GM21360 (cell line): ENCODE measurements at regions not wholly inside any gene's neighbourhood (a gene's known extent, or its start where the extent isn't known, plus 50 kb on each side); places are given as distances from the start of the nearest gene placed in this dataset.
"Not testable (repeated sequence)": the region's sequence is repeated elsewhere in the genome, so short reads cannot be mapped to it uniquely, and the experiment has no call there.

Experiments
- ATAC-seq: cut with Tn5 transposase; IDR thresholded peaks from one replicate; pipeline ENCODE4 v1.9.1; 2021; ENCODE audit warnings: mild to moderate bottlenecking, moderate library complexity; ENCODE audit not compliant: unreplicated experiment

- no peak for ATAC-seq
Measured at GRCh38 chr11:91527380-91528030, 697.1 kb upstream of the FAT3 start.

DNA sequence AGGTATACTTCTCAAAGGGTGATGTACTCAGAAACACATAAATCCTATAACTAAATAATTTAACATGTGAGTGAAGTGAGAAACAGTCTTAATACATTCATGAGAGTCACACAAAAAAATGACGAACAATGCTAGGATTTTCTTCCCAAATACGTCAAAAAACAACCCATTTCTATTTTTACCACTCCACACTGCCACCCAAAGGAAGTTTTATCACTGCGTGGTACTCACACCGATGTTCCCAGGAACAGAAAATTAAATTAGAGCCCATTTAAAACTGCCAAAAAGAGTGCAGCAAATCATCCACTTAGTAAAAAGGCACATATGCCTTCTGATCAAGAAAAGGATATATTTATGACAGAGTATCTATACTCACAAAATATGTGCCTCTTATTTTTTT, 710.9 kb upstream of the FAT3 start:
- ATAC-seq, result no peak

GRCh38 chr11:91497847-91498246, 726.8 kb upstream of the FAT3 start:
- no peak for ATAC-seq

GRCh38 chr11:91495837-91496236, 728.8 kb upstream of the FAT3 start:
- no peak for ATAC-seq

- ATAC-seq, result no peak
Measured at GRCh38 chr11:91489989-91490388, 734.6 kb upstream of the FAT3 start.

DNA sequence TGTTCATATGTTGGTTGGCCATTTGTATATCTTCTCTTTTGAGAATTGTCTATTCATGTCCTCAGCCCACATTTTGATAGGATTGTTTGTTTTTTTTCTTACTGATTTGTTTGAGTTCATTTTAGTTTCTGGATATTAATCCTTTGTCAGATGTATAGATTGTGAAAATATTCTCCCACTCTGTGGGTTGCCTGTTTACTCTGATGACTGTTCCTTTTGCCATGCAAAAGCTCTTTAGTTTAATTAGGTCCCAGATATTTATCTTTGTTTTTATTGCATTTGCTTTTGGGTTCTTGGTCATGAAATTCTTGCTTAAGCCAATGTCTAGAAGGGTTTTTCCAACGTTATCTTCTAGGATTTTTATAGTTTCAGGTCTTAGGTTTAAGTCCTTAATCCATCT, 740.7 kb upstream of the FAT3 start:
- not testable (repeated sequence) for ATAC-seq

- ATAC-seq, result not testable (repeated sequence)
Measured at GRCh38 chr11:91481875-91482274, 742.7 kb upstream of the FAT3 start.

GRCh38 chr11:91470656-91471055, 754.0 kb upstream of the FAT3 start:
- ATAC-seq, result no peak

DNA sequence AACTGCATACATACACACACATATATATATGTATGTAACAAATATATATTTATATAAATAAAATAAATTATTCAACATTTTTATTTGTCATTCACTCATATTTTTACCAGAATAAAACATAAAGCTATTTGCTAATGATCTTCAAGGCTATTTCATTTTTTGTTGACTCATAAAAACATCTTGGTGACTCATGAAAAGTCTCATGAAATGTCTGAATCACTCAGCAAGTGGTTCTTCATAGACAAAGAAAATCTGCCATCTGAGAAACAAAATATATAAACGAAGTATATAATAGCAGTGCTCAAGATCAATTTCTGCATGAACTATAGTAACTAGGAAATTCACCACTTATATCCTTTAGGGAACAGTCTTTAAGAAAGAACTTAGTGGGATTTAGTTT, 764.8 kb upstream of the FAT3 start:
- ATAC-seq, result no peak

- ATAC-seq, result no peak
Measured at GRCh38 chr11:91446267-91446666, 778.4 kb upstream of the FAT3 start.

DNA sequence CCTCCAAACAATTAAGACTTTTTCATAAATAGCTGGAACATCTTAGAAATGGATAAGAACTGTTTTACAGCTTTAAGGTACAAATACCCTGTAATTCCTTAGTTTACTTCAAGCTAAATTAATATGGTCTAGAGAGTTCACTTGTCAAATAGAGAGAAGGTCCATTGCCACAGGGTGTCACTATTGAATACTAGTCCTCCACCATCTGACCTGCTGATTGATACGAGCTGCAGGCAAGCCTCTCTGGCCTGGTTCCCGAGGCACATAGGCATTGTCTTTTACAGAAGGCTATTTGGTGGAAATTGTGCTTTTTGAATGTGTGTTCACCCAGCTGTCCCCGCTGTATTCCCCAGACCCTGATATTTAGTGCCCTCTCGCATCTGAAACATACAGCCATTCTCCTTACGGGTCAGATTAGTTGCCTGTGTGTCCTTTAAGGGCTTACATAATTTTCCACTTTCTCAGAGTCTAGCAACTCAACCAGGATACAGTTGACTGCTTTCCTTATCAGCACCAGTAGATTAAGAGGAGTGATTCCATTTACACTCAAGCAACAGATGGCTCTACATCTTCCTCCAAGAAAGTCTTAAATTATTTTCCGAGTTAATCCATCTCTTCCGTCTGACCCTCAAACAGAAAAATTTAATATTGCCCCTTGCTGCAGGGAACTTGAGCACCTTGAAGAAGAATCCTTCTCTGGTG, 788.8 kb upstream of the FAT3 start:
- no peak for ATAC-seq

DNA sequence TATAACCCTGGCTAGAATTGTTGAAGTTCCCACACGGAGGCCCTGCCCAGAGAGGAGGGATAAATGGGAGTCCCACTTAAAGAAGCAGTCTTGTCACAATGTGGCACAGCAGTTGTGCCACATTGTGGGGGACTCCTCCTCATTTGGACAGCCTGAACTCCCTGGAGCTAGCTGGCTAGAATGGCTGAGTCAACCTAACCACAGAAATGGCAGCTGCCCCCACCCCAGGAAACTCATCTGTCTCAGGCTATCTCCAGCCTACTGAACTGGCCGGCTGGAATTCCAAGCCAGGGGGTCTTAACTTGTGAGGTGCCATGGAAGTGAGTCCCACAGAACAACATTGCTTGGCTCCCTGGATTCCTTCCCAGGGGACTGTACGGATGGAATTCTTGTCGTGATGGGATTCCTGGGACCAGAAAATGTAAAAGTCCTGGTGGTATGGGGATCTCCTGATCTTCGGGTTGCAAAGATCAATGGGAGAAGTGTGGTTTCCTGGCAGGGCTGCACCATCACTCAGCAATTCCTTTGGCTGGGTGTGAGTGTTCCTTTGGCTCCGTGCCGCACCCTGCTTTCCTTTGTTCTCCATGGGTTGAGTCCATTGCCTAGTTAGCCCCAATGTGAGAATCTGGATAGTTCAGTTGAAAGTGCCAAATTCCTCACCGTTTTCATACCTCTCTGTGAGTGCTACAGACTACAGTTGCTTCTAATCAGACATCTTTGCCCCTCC, 791.2 kb upstream of the FAT3 start:
- ATAC-seq, result no peak

DNA sequence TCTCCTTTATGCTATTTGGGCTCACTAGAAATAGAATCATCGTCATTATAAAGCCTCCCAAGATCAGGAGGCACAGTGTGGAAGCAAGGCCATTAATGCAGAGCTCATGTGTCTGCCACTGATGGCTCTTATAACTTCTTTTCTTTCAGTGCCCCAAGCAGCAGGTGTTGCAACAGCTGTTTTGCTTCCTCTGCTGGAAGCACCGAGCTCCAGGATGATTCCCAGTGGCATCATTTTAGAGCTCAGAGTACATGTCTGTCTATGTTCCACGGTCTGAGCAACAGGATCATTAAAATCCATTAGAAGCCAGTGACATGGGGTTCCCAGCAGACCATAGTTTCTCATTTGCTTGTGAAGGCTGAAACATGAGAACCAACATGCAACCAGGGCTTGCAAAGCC, 803.0 kb upstream of the FAT3 start:
- ATAC-seq, result no peak

- no peak for ATAC-seq
Measured at GRCh38 chr11:91407842-91408241, 816.8 kb upstream of the FAT3 start.

DNA sequence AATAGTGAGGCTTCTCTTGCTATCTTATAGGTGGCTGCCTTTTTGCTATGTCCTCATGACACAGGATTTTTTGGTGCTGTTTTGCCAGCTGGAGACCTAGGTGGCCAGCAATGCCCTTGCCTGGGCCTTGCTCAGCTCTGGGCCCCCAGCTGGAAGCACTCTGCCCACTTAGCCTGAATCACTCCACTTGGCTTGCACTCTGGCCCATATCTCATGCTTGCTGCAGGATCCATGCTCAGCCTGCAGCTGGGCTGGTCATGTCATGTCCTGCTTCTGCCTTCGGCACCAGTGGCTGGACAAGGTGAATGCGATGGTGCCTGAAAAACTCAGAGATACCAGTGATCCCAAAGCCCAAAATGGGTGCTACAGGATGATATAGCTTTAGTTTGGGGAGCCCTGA, 818.6 kb upstream of the FAT3 start:
- ATAC-seq, result no peak

DNA sequence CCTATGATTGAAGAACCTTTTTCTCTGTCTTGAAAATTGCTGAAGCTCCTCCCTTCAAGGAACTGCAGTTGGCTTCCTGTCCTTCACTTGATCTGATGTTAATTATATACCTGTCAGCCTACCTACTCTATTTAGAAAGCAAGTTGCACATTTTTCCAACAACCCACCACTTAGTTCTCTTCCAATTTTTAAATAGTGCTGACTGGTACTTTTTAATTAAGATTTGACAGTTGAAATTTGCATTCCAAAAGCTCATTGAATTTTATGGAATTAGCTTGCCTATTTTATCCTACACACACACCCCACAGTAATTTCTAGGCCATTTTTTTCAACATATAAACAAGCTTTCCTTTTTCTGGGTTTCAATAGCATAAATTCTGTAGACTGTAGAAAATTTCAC, 820.3 kb upstream of the FAT3 start:
- ATAC-seq, result no peak

DNA sequence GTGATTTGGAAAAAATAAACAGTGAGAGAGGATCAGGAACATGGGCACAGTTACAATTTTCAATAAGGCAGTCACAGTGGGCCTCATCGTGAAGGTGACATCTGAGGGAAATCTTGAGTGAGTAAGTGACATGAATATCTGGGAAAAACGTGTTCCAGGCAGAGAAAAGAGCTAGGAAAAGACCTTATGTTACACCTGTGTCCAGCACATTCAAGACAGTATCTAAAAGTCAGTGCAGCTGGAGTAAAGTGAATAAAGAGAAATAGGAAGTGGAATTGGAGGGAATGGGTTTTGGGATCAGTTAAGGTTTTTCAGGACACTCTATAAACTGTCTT, 827.5 kb upstream of the FAT3 start:
- no peak for ATAC-seq

GRCh38 chr11:91396236-91397133, 828.1 kb upstream of the FAT3 start:
- no peak for ATAC-seq

- ATAC-seq, result no peak
Measured at GRCh38 chr11:91394727-91395414, 829.7 kb upstream of the FAT3 start.

GRCh38 chr11:91394073-91394726, 830.4 kb upstream of the FAT3 start:
- ATAC-seq, result no peak
